ENCODE measurements at regions not wholly inside any gene's neighbourhood (a gene's known extent, or its start where the extent isn't known, plus 50 kb on each side); places are given as distances from the start of the nearest gene placed in this dataset.
"Not testable (repeated sequence)": the region's sequence is repeated elsewhere in the genome, so short reads cannot be mapped to it uniquely, and the experiment has no call there.

- DNase-seq: no peak
Observed at GRCh38 chr14:34170882-34171281, 220.0 kb upstream of the EGLN3 start.

- DNase-seq: no peak
Observed at GRCh38 chr14:34169561-34169960, 218.7 kb upstream of the EGLN3 start.

- DNase-seq: no peak
Observed at GRCh38 chr14:34168656-34169055, 217.8 kb upstream of the EGLN3 start.

GRCh38 chr14:34165847-34166350 lies 215.0 kb upstream of the EGLN3 start:
- no peak for DNase-seq

- DNase-seq: no peak
Observed at GRCh38 chr14:34164162-34164864, 213.4 kb upstream of the EGLN3 start.

GRCh38 chr14:34161351-34162082 lies 210.6 kb upstream of the EGLN3 start:
- no peak for DNase-seq

- DNase-seq: no peak
Observed at GRCh38 chr14:34160619-34161018, 209.7 kb upstream of the EGLN3 start.

GRCh38 chr14:34157651-34158050 lies 206.8 kb upstream of the EGLN3 start:
- DNase-seq: no peak

- DNase-seq: no peak
Observed at GRCh38 chr14:34147461-34147860, 196.6 kb upstream of the EGLN3 start.

- not testable (repeated sequence) for DNase-seq
Observed at GRCh38 chr14:34140127-34140526, 189.3 kb upstream of the EGLN3 start.

GRCh38 chr14:34139160-34140121 lies 188.6 kb upstream of the EGLN3 start:
- DNase-seq: not testable (repeated sequence)

- no peak for DNase-seq
Observed at GRCh38 chr14:34138175-34138574, 187.3 kb upstream of the EGLN3 start.

- DNase-seq: no peak
Observed at GRCh38 chr14:34137001-34137745, 186.3 kb upstream of the EGLN3 start.

GRCh38 chr14:34135492-34135891 lies 184.6 kb upstream of the EGLN3 start:
- no peak for DNase-seq

- DNase-seq: no peak
Observed at GRCh38 chr14:34134484-34134883, 183.6 kb upstream of the EGLN3 start.

- DNase-seq: no peak
Observed at GRCh38 chr14:34129927-34130552, 179.2 kb upstream of the EGLN3 start.

GRCh38 chr14:34128665-34129064 lies 177.8 kb upstream of the EGLN3 start:
- DNase-seq: no peak

GRCh38 chr14:34126586-34126985 lies 175.7 kb upstream of the EGLN3 start:
- no peak for DNase-seq

- no peak for DNase-seq
Observed at GRCh38 chr14:34124585-34124984, 173.7 kb upstream of the EGLN3 start.

- DNase-seq: no peak
Observed at GRCh38 chr14:34122650-34123049, 171.8 kb upstream of the EGLN3 start.

- no peak for DNase-seq
Observed at GRCh38 chr14:34122081-34122480, 171.2 kb upstream of the EGLN3 start.
